IPS-18a (cell line): ENCODE measurements at regions not wholly inside any gene's neighbourhood (a gene's known extent, or its start where the extent isn't known, plus 50 kb on each side); places are given as distances from the start of the nearest gene placed in this dataset.
"Not testable (repeated sequence)": the region's sequence is repeated elsewhere in the genome, so short reads cannot be mapped to it uniquely, and the experiment has no call there.

Experiments used
- H3K27ac ChIP-seq: one replicate; pipeline ENCODE4 v1.5.1; 2013; ENCODE audit warnings: low read length
- H3K27me3 ChIP-seq: one replicate; pipeline ENCODE4 v1.6.1; 2013; ENCODE audit warnings: mild to moderate bottlenecking, low read length; ENCODE audit not compliant: control insufficient read depth, insufficient read depth
- H3K36me3 ChIP-seq: one replicate; pipeline ENCODE4 v1.6.1; 2013; ENCODE audit warnings: low read depth, low read length; ENCODE audit not compliant: control insufficient read depth
- H3K4me1 ChIP-seq: one replicate; pipeline ENCODE4 v1.6.1; 2013; ENCODE audit warnings: low read depth, low read length; ENCODE audit not compliant: control insufficient read depth
- H3K4me3 ChIP-seq: one replicate; pipeline ENCODE4 v1.5.1; 2013; ENCODE audit warnings: low read length
- H3K9ac ChIP-seq: one replicate; pipeline ENCODE4 v1.6.1; 2013; ENCODE audit warnings: mild to moderate bottlenecking, low read length, moderate library complexity
- H3K9me3 ChIP-seq: one replicate; pipeline ENCODE4 v1.6.1; 2013; ENCODE audit warnings: low read depth, low read length; ENCODE audit not compliant: control insufficient read depth

DNA sequence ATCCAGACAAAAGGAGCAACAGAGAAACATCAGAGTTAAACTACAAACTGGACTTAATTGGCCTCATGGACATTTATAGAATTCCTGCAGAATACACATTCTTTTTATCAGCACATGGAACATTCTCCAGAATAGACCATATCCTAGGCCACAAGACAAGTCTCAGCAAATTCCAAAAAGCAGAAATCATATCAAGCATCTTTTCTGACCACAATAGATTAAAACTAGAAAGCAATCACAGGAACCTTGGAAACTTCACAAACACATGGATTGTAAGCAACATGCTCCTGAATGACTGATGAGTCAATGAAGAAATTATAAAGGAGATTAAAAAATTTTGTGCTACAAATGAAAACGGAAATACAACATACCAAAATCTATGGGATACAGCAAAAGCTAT is 526.7 kb downstream of the PCDH7 start:
- no peak overlapping the region for H3K4me3 ChIP-seq
- no peaks in the 10 kb centered on the region for H3K4me1 ChIP-seq
- no peak overlapping the region for H3K9ac ChIP-seq
- no peaks in the 10 kb centered on the region for H3K36me3 ChIP-seq
- H3K27me3 ChIP-seq = no peaks in the 10 kb centered on the region
- H3K9me3 ChIP-seq = no peaks in the 10 kb centered on the region
- H3K27ac ChIP-seq = no peak overlapping the region

DNA sequence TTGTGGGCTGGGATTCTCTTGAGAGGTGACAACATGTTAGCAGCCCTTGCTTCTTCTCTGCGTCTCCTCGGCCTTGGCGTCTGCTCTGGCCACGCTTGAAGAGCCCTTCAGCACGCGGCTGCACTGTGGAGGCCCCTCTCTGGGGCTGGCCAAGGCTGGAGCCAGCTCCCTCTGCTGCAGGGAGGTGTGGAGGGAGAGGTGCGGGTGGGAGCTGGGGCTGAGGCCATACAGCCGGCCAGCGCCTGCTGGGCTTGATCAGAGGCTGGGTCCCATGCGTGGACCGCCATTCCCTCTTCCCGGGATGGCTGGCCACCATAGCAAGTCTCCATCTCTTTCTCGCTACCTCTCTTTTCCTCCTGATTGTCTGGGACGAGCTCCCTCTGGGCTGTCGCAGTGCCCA is 539.0 kb downstream of the PCDH7 start:
- Histone ChIP-seq H3K4me3 (no peak overlapping the region), H3K4me1 (no peaks in the 10 kb centered on the region), H3K27ac (no peak overlapping the region), H3K27me3 (no peaks in the 10 kb centered on the region), H3K9me3 (no peaks in the 10 kb centered on the region), H3K9ac (no peak overlapping the region), H3K36me3 (no peaks in the 10 kb centered on the region)

DNA sequence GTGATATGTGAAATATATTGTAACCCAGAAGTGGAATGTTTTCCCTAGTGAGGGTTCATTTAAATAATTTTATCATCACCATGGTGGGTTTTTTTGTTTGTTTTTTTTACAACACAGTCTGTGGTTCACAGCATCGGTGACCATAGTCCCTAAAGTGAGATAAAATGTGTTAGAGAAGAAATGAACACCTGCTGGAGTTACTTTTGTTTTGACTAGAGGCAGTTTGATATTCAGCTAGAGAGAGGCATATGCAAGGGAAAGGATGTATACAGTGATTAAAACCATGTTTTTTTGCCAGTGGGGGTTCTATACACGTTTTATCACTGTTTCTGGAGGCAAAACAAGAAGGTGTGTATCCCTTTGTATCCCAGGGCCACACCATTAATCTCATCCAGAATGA is 541.5 kb downstream of the PCDH7 start:
- Histone ChIP-seq H3K9me3 (no peaks in the 10 kb centered on the region), H3K4me3 (no peak overlapping the region), H3K36me3 (no peaks in the 10 kb centered on the region), H3K27ac (no peak overlapping the region), H3K4me1 (no peaks in the 10 kb centered on the region), H3K9ac (no peak overlapping the region), H3K27me3 (no peaks in the 10 kb centered on the region)

DNA sequence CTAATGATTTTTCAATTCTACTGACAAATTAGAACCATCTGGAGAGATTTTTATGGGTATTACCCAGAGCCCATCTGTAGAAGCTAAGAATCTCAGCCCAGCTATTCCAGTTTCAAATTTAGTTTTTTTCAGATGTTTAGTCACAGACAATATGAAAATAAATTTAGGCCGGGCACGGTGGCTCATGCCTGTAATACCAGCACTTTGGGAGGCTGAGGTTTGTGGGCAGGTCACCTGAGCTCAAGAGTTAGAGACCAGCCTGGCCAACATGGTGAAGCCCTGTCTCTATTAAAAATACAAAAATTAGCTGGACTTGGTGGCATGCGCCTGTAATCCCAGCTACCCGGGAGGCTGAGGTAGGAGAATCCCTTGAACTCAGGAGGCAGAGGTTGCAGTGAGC is 545.9 kb downstream of the PCDH7 start:
- not testable (repeated sequence) for H3K4me3 ChIP-seq, H3K9ac ChIP-seq, H3K9me3 ChIP-seq, H3K27me3 ChIP-seq, H3K36me3 ChIP-seq, H3K4me1 ChIP-seq, H3K27ac ChIP-seq

DNA sequence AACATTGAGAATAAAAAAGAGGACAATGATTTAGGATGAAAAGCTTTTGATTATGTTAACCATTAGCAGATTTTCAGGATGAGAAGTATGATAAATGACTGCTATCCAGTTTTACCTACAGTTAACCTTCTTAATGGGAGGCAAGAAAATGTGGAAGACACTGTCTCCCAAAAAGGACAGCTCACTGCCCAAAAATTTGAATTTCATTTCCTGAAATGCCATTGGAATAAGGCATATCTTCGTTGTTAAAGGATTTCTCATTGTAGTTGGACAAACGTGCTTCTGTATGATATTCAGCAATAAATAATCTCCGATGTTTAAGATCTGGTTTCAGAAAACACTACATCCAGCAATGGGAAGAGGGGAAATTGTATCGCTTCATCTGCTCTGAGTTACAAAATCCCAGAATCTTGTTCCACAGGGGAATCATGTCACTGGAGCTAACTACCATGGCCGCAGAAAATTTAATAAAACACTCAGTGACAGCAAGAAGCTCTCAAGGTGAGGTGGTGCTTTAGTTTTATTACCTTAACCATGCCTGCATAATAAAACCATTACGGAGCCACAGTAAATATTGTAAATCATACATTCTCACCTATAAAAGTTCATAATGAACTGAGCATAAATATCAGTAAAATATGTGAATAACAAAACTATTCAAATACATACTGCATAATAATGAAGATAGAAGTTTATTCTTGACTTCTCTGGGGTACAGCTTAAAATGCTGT is 552.3 kb downstream of the PCDH7 start:
- no peaks in the 10 kb centered on the region for H3K36me3 ChIP-seq
- H3K27ac ChIP-seq = no peak overlapping the region
- no peak overlapping the region for H3K9ac ChIP-seq
- H3K9me3 ChIP-seq = no peaks in the 10 kb centered on the region
- no peak overlapping the region for H3K4me3 ChIP-seq
- H3K4me1 ChIP-seq = peaks cover 6% of the 10 kb centered on the region
- no peaks in the 10 kb centered on the region for H3K27me3 ChIP-seq

DNA sequence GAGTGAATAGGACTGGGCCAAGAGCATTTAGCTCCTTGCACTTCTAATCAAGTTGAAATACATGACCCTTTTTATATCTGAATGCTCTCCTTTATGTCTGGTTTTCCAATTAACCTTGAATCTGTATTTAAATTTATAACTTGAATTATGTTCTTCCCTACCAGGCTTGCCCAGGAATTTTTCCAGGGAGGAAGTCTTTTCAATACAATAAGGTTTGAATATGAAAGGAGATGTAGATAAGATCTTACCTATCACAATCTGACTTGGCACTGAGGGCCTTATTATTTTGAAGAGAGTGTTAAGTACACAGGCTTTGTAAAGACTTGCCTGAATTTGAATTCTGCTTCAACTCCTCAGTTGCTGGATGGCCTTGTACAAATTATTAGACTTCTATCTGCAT is 555.7 kb downstream of the PCDH7 start:
- Histone ChIP-seq H3K4me1 (peaks cover 6% of the 10 kb centered on the region), H3K27me3 (no peaks in the 10 kb centered on the region), H3K36me3 (no peaks in the 10 kb centered on the region), H3K9me3 (no peaks in the 10 kb centered on the region), H3K27ac (no peak overlapping the region), H3K9ac (no peak overlapping the region), H3K4me3 (no peak overlapping the region)

DNA sequence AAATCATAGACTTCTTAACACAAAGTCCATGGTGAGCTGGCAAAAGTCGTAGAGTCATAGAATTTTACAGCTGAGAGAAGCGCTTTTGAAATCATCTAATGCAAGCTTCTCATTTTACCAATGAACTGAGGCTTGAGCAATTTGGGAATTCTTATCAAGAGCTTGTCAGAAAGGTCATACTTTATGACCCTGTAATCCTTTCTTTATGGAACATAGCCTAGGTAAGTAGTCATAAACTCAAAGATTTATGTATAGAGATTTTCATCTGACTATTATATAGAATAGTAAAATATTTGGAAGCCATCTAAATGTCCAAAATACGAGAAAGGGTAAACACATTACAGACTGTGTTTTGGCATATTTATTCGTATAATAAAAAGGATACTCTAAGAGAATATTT is 563.5 kb downstream of the PCDH7 start:
- H3K27ac ChIP-seq = no peak overlapping the region
- H3K4me3 ChIP-seq = no peak overlapping the region
- H3K4me1 ChIP-seq = no peaks in the 10 kb centered on the region
- H3K27me3 ChIP-seq = no peaks in the 10 kb centered on the region
- no peak overlapping the region for H3K9ac ChIP-seq
- H3K36me3 ChIP-seq = no peaks in the 10 kb centered on the region
- H3K9me3 ChIP-seq = no peaks in the 10 kb centered on the region

DNA sequence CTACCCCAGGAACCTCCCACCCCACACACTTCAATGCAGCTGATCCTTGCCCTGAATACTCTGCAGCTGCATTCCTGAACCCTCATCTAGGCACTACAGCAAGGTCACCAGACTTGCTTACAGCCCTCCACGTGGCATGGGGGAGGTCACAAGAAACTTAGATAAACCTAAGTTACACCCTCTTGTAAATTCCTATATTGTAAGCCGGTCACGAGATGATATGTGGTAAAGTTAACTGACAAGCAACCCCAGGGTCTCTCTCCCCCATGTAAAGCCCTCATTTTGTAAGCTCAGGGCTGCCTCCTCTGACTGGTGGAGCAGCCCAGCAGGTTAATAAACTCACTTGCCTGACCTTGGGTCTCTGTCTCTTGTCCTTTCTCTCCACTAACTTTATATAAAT is 570.7 kb downstream of the PCDH7 start:
- H3K27ac ChIP-seq = no peak overlapping the region
- peaks cover 16% of the 10 kb centered on the region for H3K4me1 ChIP-seq
- no peaks in the 10 kb centered on the region for H3K36me3 ChIP-seq
- peak overlapping the region; percentile 30 for H3K4me3 ChIP-seq
- H3K27me3 ChIP-seq = peaks cover 22% of the 10 kb centered on the region
- no peak overlapping the region for H3K9ac ChIP-seq
- H3K9me3 ChIP-seq = peaks cover 5% of the 10 kb centered on the region

DNA sequence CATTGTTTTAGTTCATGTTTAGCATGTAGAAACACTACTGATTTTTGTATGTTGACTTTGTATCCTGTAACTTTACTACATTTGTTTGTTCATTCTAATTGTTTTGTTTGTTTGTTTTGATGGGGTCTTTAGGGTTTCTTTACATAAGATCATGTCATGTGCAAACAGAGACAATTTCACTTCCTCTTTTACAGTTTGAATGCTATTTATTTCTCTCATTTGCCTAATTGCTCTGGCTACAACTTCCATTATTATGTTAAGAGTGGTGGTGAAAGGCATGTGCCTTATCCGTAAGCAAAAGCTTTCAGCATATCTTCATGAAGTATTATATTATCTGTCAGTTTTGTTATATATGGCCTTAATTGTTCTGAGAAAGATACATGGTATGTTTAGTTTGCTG is 571.1 kb downstream of the PCDH7 start:
- H3K27ac ChIP-seq = no peak overlapping the region
- H3K27me3 ChIP-seq = peaks cover 22% of the 10 kb centered on the region
- no peaks in the 10 kb centered on the region for H3K36me3 ChIP-seq
- no peak overlapping the region for H3K9ac ChIP-seq
- peak overlapping the region; percentile 30 for H3K4me3 ChIP-seq
- peaks cover 5% of the 10 kb centered on the region for H3K9me3 ChIP-seq
- H3K4me1 ChIP-seq = peaks cover 16% of the 10 kb centered on the region

DNA sequence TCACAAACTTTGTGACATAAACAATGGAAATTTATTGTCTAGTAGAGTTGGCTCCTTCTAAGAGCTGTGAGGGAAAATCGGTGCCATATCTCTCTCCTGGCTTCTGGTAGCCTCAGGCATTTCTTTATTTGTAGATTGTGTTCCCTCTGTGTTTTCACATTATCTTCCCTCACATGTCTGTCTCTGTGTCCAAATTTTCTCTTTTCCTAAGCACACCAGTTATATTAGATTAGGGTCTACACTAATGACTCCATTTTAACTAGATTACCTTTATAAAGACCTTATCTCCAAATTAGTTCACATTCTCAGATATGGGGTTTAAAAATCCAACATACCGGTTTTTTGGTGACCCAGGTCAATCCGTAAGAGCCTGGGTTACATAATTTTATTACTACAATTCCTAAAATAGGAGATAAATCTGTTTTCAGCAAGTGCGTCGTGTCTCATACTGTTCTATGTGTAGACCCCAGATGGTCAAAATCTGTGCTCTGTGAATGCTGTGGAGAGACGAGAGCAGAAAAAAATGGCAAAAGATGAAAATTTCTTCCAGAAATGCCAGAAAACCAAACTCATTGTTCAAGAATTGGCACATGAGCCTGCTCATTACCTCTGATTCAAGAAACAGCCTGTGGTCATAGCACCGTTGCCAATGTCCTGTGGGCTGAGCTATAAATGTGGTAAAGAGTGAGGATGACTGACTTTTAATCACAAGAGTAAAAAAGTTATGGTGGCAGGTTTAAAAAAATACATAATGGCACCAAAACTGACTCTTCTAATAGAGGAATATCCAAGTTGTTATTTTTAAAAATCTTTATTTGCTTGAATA is 574.7 kb downstream of the PCDH7 start:
- H3K27me3 ChIP-seq = peaks cover 20% of the 10 kb centered on the region
- peaks cover 16% of the 10 kb centered on the region for H3K4me1 ChIP-seq

DNA sequence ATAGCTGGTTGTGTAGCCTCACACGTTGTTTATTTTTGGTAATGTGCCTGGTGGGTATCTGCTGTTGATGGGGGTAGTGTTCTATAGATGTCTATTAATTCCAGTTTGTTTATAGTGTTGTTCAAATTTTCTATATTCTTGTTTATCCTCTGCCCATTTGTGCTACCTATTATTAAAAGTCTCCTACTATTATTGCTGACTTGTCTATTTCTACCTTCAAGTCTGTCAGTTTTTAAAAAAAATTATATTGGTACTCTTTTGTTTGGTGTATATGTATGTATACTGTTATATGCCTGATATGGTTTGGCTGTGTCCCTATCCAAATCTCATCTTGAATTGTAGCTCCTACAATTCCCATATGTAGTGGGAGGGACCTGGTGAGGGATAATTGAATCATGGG is 578.6 kb downstream of the PCDH7 start:
- no peak overlapping the region for H3K27ac ChIP-seq
- H3K27me3 ChIP-seq = no peaks in the 10 kb centered on the region
- H3K4me1 ChIP-seq = no peaks in the 10 kb centered on the region
- H3K4me3 ChIP-seq = no peak overlapping the region
- H3K9me3 ChIP-seq = no peaks in the 10 kb centered on the region
- H3K36me3 ChIP-seq = no peaks in the 10 kb centered on the region
- no peak overlapping the region for H3K9ac ChIP-seq

More for the DNA sequence above, 574.7 kb downstream of the PCDH7 start:
- Histone ChIP-seq H3K27ac (no peak overlapping the region), H3K9ac (no peak overlapping the region), H3K9me3 (peaks cover 5% of the 10 kb centered on the region), H3K36me3 (no peaks in the 10 kb centered on the region), H3K4me3 (no peak overlapping the region)

DNA sequence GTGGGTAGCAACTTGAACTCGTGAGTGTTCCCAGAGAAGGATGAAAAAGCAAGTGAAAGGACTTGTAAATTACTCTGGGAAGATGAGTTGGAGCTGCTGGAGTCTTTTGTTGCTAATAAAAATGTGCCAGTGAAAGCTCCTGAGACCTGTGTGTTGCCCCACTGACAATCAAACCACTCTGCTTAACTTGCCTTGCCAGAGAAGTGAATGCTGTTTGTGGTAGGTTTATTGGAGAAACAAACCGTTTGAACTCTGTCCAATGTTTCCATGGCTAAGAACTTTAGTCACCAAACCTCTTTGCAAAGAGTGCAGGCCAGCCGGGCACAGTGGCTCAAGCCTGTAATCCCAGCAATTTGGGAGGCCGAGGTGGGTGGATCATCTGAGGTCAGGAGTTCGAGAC is 586.9 kb downstream of the PCDH7 start:
- no peak overlapping the region for H3K27ac ChIP-seq
- H3K4me3 ChIP-seq = no peak overlapping the region
- no peaks in the 10 kb centered on the region for H3K27me3 ChIP-seq
- H3K9me3 ChIP-seq = no peaks in the 10 kb centered on the region
- no peak overlapping the region for H3K9ac ChIP-seq
- H3K36me3 ChIP-seq = no peaks in the 10 kb centered on the region
- H3K4me1 ChIP-seq = no peaks in the 10 kb centered on the region
